GM18858 (cell line): ENCODE measurements at regions not wholly inside any gene's neighbourhood (a gene's known extent, or its start where the extent isn't known, plus 50 kb on each side); places are given as distances from the start of the nearest gene placed in this dataset.

Source experiments
- ATAC-seq: cut with Tn5 transposase; IDR thresholded peaks from one replicate; pipeline ENCODE4 v1.9.1; 2021; ENCODE audit not compliant: unreplicated experiment

DNA sequence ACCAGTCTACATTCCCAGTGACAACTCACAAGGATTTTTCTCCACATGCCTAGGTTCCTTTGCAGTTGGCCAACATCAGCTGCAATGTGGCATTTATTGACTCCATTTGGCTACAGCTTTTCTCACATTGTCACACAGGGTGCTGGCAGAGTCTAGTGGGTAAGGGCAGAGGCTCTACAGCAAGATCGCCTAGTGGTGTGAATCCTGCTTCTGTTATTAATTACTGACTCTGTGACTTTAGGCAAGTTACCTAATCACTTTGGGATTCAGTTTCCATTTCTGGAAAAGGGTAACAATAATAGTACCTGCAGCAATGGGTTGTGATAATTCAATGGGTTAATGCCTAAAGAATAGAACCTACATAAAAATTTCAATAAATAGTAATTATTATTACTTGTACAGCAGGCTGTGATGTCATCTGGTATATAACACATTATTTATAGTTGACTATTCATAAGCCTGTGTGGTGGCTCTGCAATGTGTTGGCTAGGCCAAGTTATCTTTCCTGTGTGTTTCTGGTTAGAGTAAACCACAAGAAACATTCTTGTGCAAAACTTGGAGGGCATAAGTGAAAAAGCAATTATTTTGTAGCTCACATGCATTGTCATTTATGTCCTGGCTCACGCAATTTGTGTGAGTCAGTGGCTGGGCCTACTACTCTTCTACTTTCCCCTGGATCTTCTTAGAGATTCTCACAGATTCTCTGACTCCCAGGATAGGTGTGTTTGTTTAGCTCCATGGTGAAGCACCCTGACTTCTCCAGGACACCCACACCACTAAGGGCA, 59.5 kb downstream of the PTGS2 start:
- no peak for ATAC-seq

DNA sequence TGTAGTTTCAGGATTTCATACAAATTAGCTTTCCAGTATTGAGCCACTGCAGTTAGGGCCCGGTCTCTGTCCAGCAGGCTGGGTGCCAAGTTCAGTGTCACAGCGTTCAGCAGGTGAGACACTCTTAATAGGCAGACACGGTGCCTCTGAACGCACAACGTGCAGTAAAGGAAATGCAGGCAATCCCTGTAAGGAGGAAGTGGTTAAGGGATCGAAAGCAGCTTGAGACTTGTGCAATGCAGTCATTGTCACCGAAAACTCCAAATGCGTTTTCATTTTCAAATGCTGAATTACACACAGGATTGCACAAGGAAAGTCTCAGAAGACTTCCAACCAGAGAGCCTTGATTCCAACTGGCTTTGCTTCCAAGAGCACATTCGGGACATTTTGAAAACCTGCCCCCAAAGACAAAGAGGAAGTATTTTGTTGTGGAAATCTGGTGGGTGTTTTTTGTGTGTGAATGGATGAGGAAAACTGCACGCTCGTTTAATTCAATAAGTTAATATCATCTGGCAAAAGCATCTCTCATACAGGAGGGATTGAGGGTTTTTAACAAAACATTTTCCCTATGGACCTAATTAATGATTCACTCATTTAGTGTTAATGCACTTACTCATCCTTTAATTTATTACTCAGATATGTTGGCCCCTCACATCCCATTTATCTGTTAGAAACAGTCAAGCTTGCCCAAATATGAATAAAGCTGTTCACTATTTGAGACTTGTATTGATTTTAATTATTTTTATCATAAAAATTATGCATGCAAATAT, 61.6 kb downstream of the PTGS2 start:
- ATAC-seq, result peak; percentile 100

DNA sequence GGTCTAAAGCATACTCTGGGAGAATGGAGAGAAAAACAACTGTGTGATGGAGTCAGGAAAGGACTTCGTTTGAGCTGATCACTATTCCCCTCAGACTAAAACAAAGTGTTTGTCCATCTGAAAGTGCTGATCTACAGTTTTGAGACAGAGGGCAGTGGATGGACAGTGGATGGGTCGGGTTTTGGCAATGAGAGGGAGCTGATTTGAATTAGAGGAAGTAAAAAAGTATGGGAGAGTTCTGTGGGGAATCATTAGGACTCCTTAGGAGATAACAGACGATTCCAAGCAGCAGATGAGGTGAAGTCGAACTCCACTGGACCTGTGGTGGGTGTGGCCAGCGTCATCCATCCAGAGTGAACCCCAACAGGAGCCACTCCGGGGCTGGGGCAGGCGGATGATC, 62.3 kb downstream of the PTGS2 start:
- no peak for ATAC-seq

DNA sequence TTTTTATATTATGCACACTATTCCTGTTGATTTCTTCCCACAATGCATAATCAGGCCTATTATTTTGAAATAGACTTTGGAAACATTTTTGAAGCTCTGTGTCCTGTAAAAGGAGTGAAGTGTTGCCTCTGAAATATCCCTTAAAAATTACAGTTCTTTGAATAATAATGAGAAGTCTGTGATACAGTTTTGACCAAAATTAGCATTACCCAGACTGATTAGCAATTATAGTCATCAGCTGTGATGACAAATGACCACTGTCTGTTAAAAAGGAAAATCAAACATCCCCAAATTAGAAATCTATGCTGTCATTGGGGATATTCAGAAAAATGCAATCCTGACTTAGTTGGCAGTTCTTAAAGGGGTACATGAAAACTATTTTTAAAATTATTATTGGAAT, 63.7 kb downstream of the PTGS2 start:
- no peak for ATAC-seq

DNA sequence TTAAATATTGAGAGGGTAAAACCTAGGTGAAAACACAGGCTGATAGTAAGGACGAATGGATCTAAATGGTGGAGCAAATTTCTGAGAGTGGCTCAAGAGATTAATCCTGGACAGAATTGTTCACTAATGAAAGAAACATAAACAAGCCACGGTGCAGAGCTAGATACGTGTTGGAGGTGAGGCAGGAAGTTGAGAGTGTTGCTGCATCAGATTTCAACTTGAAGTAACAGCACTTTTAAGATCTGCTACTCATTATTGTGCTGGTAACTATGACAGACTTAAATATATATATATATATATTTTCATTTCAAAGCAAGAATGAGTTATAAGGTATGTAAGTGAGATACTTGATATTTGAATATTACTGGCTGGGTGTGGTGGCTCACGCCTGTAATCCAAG, 64.9 kb downstream of the PTGS2 start:
- ATAC-seq, result no peak

DNA sequence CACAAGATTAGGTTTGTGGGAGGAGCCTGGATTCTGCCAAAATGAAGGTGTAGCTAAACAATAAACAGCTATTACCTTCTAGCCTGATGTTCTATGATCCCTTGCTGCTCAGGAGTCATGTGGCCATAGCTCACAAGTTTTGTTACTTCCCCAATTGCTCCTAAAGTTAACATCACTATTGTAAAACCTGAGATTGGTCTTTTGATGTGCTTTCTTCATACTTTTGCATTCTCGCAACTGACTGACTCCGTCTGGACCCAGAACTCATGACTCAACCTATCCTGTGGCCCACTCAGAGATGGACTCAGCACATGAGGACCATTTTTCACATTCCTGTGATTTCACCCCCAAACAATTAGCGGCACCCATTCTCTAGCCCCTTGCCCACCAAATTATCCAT, 69.1 kb downstream of the PTGS2 start:
- no peak for ATAC-seq

DNA sequence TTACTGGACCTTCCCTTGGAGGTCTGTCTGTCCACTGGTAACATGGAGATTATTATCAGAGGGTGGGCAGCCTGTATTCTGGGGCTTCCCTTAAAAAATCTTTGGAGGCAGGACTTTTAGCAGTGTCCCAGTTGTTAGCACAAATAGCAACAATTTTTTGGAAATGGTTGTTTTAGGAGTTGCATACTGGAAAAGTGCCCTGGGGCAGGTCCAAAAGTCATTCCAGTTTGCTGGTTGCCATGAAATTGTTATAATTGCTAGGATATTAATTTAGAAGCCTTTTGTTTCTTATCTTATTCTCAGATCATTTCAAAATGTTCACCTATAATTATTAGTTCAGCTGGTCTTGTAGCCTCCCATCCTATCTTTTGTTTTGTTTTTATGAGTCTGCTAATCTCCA, 71.0 kb downstream of the PTGS2 start:
- ATAC-seq, result no peak

DNA sequence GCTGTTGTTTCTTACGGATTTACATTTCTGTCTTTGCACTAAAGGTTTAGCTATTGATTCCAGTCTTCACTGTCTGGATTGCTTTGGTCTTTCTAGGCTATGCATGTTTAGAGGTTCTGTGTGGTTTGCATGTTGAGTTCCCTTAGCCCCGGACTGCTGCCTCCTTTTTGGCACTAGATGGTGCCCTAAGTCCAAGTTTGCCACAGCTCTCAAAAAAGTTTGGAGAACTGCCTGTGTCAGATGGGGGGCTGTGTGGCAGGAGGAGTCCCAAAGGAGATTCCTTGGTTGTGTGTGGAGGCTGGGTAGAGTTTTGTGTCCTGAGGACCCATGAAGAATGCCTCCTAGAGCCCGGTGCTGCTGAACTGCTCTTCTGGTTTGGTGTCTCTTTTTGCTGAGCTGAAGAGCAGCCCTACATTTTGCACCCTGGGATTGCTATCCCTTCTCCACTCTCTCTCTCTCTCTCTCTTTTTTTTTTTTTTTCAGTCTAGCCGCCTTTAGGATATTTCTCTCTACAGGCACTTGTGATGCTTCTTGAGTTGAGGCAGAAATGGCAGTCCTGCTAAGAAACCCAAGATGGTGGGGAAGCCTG, 74.4 kb downstream of the PTGS2 start:
- peak; percentile 78 for ATAC-seq

DNA sequence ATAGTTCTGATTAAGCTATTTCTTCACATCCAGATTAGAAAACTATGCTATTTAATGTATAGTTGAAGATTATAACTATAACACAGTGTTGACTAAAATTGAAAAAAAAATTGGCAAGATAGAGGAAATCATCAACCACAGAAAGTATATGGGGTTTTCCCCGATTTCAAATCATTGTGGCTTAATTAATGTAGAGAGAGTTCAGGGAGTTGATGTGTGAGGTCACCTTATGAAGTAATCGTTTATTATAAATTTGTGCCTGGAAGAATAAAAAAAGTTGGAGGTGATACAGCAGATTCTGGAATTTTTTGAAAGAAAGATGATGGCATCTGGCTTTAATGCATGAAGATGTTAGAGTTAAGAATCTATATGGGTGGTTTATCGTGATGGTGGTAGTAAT, 84.3 kb downstream of the PTGS2 start:
- ATAC-seq, result peak; percentile 89

DNA sequence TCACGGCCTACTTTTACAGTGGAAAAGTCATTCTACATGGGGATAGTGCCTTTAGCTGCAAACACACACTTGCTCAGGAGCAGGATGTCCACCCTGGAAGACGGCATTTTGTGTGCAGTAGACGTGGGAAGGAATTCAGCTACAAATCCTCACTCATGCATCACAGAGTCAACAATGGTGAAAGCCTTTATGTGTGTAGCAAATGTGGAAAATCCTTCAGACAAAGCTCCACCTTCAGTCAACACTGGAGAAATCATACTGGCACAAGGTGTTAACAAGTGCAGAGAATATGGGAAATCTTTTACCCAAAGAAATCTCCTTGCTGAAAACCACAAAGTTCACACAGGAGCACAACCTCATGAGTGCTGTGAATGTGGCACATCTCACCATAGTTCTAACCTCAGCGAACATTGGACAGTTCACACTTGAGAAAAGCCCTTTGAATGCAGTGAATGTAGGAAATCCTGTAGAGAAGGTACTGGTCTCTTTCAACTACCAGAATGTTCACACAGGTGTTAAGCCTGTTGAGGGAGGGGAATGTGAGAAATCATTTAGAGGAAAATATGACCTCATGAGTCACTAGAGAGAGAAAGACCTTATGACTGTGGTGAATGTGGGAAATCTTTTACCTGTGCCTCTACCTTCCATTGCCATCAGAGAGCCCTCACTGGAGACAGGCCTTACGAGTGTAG, 101.8 kb downstream of the PTGS2 start:
- no peak for ATAC-seq

DNA sequence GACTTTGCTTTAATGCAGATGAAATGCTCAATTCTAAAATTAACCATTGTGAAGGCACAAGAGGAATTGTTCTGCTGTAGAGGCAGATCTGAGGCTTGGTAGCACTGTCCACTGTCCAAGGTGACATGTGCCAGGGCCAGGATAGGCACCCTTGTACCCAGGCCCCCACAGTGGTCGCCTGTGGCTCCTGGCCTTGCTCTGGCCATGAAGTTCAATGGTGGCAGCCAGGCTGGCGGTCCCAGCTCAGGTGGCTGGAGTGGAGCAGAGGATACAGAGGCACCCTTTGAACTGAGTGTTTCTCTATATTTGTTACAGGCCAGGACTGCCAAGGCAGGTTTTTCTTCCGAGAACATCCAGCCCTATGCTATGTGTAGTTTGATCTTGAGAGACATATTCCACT, 102.6 kb downstream of the PTGS2 start:
- ATAC-seq, result no peak

DNA sequence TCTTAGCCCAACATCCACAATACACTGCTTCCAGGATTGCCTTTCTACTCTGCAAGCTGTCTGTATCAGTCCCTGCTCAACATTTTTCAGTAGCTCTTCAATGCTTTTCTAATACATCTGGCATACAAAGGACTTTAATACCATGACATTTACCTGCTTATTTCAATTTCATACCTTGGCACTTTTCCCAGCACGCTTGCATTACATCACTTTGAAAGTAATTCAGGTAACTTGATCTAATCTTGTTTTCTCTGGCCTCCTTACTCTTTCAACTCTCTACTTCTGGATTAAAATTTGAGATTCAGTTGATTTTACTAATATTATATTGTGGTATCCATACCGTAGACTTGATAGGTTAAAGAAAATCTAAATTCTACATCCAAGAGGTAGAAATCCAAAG, 103.0 kb downstream of the PTGS2 start:
- ATAC-seq, result no peak

DNA sequence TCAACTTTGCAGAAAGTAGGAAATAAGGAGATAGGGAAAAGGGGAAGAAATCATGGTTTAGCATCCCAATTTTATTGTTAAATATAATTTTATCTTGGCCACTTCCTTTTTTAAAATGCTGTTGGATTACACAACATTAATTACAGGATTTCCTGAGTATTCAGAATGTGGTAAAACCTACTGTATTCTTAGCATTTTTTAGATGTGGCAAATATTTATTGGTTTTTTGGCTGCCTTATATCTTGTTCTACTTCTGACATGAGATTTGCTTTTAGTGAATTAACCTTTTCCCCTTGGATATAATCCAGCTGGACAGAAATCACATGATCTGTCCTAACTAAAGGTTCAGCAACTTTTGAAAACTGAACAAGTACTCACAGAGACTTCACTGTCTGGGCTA, 104.9 kb downstream of the PTGS2 start:
- ATAC-seq, result no peak

DNA sequence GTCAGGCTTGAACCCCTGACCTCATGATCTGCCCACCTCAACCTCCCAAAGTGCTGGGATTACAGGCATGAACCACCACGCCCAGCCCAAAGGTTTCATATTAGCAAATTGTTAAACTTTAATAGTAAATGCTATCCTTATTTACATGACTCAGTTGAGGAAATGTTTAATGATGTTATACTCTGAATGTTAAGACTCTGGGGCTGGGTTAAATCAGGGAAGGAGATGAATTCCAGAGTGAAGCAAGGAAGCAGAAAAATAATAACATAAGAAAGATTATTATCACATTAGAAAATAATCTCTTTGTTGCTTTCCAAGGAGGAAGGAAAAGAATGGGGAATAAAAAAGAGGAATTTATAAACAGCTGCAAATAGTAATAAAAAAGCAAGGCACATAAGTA, 105.3 kb downstream of the PTGS2 start:
- ATAC-seq, result no peak

DNA sequence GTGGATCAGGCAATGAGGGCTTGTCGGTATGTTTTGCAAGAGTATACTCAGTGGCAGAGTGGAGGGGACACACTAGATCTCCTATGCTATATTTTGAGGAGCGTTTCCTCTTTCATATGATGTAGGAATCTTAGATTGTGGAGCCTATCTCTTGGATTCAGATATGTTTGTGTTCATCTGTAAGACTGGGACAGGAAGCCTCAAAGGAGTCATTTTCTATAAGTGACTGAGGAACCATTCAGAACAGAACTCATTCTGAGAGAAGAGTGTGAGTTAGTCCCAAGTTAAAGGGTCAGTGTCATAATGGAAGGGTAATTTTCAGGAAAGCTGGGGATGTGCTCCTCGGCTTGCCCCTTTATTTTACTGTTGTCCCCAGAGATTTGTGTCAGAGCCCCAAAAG, 107.7 kb downstream of the PTGS2 start:
- no peak for ATAC-seq

DNA sequence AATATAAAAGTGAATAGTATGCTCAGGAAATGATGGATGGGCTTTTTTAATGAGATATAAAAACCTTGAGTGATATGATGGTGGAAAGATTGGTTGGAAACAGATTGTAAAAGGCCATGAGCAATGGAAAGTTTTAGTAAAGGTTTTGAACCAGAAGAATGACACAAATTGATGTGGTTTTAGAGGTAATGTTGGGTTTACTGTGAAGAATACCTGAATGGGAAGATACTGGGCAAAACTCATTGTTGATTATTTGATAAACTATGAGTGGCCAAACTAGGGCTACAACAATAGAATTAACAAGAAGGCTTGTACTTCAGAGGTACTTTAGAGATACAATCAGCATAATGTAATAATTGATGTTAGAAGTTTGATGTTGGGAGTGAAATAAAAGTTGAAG, 108.5 kb downstream of the PTGS2 start:
- ATAC-seq, result no peak

DNA sequence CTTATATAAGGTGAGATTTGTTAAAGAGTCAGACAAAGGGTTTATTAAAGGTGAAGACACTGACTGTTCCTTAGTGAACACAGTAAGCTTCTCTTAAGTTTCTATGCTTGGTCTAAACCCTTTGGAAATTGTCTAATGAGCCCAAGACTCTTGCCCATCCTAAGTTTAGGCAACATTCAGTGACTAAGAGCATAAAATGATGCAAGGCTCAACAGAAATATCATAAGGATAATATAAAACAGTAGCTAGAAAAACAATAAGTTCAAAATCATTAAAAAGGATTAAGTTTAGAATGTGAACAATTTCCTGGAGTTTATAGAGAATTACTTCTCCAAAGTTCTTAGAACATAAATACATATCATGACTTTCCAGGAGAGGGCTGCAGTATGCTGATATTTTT, 108.9 kb upstream of the PDC start:
- ATAC-seq, result no peak

DNA sequence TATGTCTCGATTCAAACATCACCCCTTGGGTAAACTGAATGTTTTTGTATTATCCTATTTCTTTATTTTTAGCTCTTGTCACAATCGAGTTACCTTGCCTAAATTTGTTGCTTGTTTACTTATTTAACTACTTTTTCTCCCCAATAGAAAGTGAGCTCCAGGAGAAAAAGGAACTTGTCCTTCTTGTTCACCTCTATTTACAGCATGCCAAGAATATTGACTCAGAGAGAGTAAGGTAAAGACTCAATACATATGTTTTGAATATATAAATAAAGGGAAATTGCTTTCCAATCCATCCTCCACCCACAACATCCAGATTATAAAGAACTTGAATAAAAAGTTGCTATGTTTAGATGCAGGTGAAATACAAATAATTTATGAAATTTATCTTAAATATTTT, 107.3 kb upstream of the PDC start:
- ATAC-seq, result no peak

DNA sequence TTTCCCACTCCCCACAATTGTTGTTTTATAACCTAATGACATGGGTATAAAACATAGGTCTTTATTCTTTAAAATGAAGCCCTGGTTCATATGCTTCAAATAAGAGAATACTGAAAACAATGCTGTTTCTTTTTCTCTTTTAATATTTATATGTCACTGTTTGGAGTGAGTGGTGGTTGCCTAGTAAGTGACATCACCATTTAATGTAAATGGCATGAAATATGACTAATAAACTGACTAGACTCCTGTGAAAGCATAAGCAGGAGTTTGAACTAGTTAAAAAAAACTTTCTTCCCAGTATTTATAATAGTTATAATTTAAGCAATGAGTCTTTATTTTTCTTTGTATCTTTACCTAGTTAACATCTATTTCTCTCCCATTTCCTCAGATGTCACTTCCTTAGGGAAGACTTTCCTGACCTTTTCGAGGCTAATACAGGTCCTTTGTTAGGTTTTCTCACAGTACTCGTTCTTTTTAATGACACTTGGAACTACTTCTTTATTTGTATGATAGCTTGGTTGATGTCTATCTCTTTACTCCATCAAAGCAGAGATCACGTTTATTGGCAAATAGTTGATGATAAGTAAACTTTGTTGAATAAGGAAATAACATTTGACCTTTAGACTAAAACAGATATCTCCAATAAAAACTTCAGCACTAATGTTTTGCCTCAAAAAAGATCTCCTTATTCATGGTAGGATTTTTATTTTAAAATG, 105.4 kb upstream of the PDC start:
- ATAC-seq, result no peak

DNA sequence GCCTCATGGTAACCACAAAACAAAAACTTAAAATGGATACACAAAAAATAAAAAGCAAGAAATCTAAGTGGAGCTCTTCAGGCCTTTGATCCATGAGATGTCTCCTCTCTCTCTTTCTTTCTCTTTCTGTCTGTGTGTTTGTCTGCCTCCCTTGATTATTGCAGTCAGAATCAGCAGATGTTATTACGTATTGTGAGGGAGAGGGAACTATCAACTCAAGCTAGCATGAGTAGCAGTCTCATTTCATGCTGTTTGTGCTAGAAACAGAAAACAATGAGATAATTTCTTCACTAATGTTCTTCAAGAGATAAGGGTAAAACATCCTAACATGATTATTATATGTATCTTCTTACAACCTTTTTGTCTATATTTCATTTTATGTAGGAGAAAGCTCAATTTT, 103.7 kb upstream of the PDC start:
- ATAC-seq, result no peak

DNA sequence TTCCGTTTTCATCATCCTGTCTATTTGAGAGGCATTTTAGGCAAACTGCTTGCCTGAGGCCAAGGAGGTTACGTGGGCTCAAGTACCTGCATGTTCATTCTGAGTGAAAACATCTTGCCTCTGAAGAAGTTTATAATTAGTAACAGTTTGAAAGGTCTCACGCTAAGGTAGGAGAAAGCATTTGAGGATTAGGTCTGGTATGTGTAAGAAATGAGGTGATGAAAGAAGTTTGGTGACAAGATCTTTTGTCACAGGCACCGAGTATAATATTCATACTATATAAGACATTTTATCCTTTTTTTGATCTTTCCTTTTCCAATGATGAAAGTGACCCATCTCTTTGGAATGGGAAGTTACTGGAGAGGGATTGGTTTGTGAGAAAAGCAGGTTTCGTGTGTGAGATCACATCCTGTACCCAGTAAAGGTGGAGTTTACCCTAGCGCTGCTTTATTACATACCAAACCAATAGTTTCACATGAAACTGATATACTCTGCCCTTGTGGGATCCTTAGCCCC, 98.7 kb upstream of the PDC start:
- no peak for ATAC-seq
